PC-9 (cell line): ENCODE measurements at regions not wholly inside any gene's neighbourhood (a gene's known extent, or its start where the extent isn't known, plus 50 kb on each side); places are given as distances from the start of the nearest gene placed in this dataset.

Source experiments
- EZH2 ChIP-seq: fragments of 200-600 bp; sonication (generic); IDR thresholded peaks from 2 replicates; pipeline ENCODE4 v1.8.0; 2017; ENCODE audit warnings: antibody characterized with exemption, low read depth
- TF ChIP-seq, protein P1 (sequence below): fragments of 200-600 bp; sonication (generic); conservative IDR thresholded peaks from 2 replicates; pipeline ENCODE4 v1.6.1; 2017; ENCODE audit warnings: mixed run types, antibody characterized with exemption, mild to moderate bottlenecking, moderate library complexity

DNA sequence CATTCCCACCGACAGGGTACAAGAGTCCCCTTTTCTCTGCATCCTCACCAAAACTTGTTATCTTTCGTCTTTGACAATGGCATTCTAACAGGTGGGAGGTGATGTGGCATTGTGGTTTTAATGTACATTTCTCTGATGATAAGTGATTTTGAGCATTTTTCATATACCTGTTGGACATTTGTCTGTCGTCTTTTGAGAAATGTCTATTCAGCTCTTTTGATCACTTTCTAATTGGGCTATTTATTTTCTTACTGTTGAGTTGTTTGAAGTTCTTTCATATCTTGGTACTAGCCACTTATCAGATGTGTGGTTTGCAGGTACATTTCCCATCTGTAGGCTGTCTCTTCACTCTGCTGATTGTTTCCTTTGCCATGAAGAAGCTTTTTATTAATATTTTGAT, 219.0 kb upstream of the SOX1 start:
- TF ChIP-seq, protein P1, sequence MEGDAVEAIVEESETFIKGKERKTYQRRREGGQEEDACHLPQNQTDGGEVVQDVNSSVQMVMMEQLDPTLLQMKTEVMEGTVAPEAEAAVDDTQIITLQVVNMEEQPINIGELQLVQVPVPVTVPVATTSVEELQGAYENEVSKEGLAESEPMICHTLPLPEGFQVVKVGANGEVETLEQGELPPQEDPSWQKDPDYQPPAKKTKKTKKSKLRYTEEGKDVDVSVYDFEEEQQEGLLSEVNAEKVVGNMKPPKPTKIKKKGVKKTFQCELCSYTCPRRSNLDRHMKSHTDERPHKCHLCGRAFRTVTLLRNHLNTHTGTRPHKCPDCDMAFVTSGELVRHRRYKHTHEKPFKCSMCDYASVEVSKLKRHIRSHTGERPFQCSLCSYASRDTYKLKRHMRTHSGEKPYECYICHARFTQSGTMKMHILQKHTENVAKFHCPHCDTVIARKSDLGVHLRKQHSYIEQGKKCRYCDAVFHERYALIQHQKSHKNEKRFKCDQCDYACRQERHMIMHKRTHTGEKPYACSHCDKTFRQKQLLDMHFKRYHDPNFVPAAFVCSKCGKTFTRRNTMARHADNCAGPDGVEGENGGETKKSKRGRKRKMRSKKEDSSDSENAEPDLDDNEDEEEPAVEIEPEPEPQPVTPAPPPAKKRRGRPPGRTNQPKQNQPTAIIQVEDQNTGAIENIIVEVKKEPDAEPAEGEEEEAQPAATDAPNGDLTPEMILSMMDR, result 0 out of 2 replicates have a peak, but pooled peaks have one; percentile 13
- TF ChIP-seq EZH2, result no peak
